ENCODE measurements at regions not wholly inside any gene's neighbourhood (a gene's known extent, or its start where the extent isn't known, plus 50 kb on each side); places are given as distances from the start of the nearest gene placed in this dataset.

DNA sequence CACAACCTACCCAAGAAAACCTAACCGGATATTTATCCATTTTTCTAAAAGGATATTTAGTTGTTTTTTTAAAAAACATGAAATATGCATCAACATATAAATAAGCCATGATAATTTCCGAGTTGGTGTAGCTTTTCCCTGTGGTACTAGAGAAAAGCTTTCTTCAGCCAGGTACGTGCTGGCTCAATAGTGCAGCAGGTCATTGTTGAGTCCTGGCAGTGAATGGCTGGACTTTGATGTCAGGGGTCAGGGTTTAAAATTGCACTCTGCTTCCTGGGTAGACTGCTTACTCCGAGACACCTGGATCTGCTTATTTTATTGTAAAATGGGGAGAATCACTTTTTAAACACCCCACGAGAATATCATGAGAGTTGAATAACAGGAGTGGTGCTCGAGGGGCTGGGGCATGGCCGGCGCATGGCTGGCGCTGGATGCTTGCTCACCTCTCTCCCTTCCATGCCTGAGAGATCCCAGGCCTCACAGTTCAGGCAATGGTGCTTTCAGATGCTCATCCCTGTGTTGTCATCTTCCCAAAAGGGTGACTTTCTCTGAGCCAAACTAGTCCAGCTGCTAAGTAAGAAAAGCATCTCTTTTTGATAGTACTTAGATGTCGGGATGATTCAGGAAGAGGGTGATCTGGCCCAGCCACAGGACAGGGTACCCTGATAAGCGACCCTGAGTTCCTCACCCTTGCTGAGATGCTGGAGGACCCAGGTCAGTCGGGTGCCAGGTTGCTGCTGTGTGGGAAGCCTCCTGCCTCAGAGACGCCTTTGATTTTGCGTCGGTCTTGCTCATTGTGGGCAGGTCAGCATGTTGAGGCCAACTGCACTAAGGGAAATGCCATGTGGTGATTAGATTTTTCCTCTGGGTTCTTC lies 269.1 kb upstream of the FOXQ1 start:
- TF ChIP-seq CTCF (IDR thresholded peaks at IDR 0.05; ENCODE audit: poor library complexity): no peak
- TF ChIP-seq EZH2 (IDR thresholded peaks at IDR 0.05; ENCODE audit: borderline replicate concordance): no peak
- no peak for TF ChIP-seq EZH2phosphoT487 (IDR thresholded peaks at IDR 0.05; ENCODE audit: low read depth, severe bottlenecking, unreplicated experiment)

Data from hepatocyte (in vitro differentiated cells).